ENCODE measurements at regions not wholly inside any gene's neighbourhood (a gene's known extent, or its start where the extent isn't known, plus 50 kb on each side); places are given as distances from the start of the nearest gene placed in this dataset.

- Histone ChIP-seq H2BK15ac (ENCODE audit: low read depth, low read length) (no peak overlapping the region), H4K91ac (ENCODE audit: insufficient read depth, low read depth, low read length) (no peak overlapping the region), H3K14ac (replicated peaks; ENCODE audit: low read depth, low read length) (no peak overlapping the region), H2BK120ac (ENCODE audit: low read depth, low read length) (no peak overlapping the region), H3K4me1 (ENCODE audit: control insufficient read depth, insufficient read depth, low read length) (no peaks in the 10 kb centered on the region), H4K5ac (ENCODE audit: low read depth, low read length) (no peak overlapping the region), H3K9me1 (ENCODE audit: insufficient read depth, low read length) (no peaks in the 10 kb centered on the region), H3K27ac (ENCODE audit: insufficient read depth, low read length) (no peak overlapping the region), H4K8ac (ENCODE audit: low read depth in 2 of 2, low read length in 2 of 2) (no peak overlapping the region), H2BK20ac (ENCODE audit: low read depth, low read length) (no peak overlapping the region), H2AK9ac (replicated peaks; ENCODE audit: low read depth, low read length, poor library complexity) (no peak overlapping the region), H3K56ac (ENCODE audit: extremely low read depth, insufficient read depth, low read length) (no peak overlapping the region), H3K79me1 (ENCODE audit: low read depth in 1 of 2, low read length in 2 of 2) (no peaks in the 10 kb centered on the region), H3K9me3 (ENCODE audit: control insufficient read depth, insufficient read depth, low read length) (no peaks in the 10 kb centered on the region), H2AK5ac (ENCODE audit: low read depth, low read length) (no peak overlapping the region), H3K23ac (ENCODE audit: low read depth, low read length) (no peak overlapping the region), H4K20me1 (ENCODE audit: insufficient read depth, low read length) (no peaks in the 10 kb centered on the region), H3K4me2 (ENCODE audit: low read depth, low read length) (no peak overlapping the region), H3K36me3 (ENCODE audit: control insufficient read depth, insufficient read depth, low read length) (no peaks in the 10 kb centered on the region), H3K9ac (ENCODE audit: low read depth, low read length) (no peak overlapping the region), H3K18ac (ENCODE audit: low read depth, low read length) (no peak overlapping the region), H3K4me3 (ENCODE audit: insufficient read depth, low read depth, low read length) (no peak overlapping the region), H3K4ac (ENCODE audit: low read depth, low read length) (no peak overlapping the region), H3K27me3 (ENCODE audit: control insufficient read depth, insufficient read depth, low read length) (no peaks in the 10 kb centered on the region), H2BK5ac (ENCODE audit: low read depth, low read length, poor library complexity, severe bottlenecking) (no peak overlapping the region), H2AFZ (replicated peaks; ENCODE audit: low read length, poor library complexity) (no peak overlapping the region)
- no CpG with 5 or more reads among the region's 3 CpGs for WGBS, 2 experiments (ENCODE audit: extremely low coverage in 2 of 2, insufficient read length in 1 of 2)
- BruUV-seq (replicated peaks) = no TSS peak
- CTCF ChIA-PET = no interaction called here
- in situ Hi-C loops (cut with MboI; ENCODE audit: low sequenced_read_pairs) (no loop called here), intact Hi-C loops (cut with micrococcal nuclease) (no loop called here), dilution Hi-C loops (cut with HindIII; ENCODE audit: low sequenced_read_pairs, unreplicated experiment) (no loop called here)
- DNase-seq (no peak), ATAC-seq (ENCODE audit: low read depth) (no peak)
- TF ChIP-seq MAZ (IDR thresholded peaks at IDR 0.05; ENCODE audit: borderline replicate concordance, low read depth, low read length) (no peak), RCOR1 (IDR thresholded peaks at IDR 0.05; ENCODE audit: insufficient replicate concordance, low read length) (no peak), CHD1 (IDR thresholded peaks at IDR 0.05; ENCODE audit: low read depth, low read length) (no peak), FOS (IDR thresholded peaks at IDR 0.05; ENCODE audit: low read depth, low read length) (no peak)
- POLR2A ChIA-PET (ENCODE audit: unreplicated experiment) = no interaction called here
These were observed 693.2 kb upstream of the MIS18BP1 start for GRCh38 chr14:45946251-45946650.
